ENCODE measurements at regions not wholly inside any gene's neighbourhood (a gene's known extent, or its start where the extent isn't known, plus 50 kb on each side); places are given as distances from the start of the nearest gene placed in this dataset.
A peak's percentile ranks its signal among the peaks of the same experiment; 100 is the strongest.

DNA sequence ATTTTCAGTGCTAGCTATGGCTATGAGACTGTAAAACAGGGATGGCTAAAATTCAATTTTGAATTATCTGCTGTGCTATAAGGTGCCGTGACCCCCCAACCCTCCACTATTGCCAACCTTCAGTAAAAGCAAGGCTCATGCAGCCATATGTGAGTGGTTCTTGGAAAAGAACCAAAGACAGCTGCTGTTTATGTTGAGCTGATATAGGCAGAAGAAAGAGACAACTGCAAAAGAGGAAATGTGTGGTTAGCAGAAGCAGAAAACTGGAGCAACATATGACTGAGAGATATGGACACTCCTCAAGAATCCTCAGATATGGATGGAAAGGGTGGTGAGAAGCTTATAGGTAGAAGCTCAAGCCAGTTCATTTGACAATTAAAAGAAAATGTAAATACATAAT, 200.3 kb downstream of the TLE1 start:
- DNase-seq (ENCODE audit: low spot score), result no peak

DNA sequence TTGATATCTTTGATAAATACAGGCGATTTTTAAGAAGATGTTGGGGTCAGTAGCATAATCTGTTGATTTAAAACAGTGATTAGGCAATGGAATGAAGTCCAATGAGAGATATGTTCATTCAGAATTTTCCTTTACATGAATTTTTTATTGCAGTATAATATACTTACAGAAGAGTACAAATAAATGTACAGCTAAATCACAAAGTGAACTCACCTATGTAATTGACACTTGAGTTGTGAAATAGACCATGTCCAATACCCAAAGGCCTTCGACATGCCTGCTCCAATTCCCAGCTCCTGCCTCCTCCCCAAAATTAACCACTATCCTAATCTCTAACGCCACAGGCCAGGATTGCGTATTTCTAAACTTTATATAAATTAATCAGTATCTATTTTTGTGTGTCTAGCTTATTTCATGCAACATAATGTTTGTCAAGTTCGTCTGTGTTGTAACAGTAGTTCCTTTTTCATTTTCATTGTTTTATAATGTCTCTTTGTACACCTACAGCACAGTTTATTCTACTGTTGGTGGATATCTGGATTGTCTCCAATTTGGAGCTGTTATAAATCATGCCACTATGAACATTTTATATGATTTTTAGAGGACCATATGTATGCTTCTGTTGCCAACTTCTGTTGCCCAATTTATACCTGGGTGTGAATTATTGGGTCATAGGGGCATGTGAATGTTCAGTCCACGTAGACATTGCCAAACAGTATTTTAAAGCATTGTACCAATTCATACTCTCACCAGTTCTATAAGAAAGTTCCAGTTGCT, 208.3 kb downstream of the TLE1 start:
- no peak for DNase-seq (ENCODE audit: low spot score)

DNA sequence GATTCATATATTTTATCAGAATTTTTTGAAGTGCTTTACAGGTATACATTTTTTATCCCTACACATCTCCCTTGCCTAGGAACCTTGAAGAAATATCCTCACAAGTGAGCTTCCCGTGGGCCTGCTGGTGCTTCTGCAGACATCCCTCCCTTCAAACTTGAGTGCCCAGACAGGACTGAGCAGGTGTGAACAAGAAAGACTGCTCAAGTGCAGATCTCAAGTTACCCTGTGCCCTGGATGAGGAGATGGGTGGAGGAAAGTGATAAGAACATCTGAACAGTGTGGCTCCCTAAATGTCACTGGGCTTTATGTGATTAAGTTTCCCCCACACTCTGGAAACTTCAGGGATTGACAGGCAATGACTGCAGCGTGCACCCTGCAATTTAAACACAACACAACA, 209.8 kb downstream of the TLE1 start:
- no peak for DNase-seq (ENCODE audit: low spot score)

DNA sequence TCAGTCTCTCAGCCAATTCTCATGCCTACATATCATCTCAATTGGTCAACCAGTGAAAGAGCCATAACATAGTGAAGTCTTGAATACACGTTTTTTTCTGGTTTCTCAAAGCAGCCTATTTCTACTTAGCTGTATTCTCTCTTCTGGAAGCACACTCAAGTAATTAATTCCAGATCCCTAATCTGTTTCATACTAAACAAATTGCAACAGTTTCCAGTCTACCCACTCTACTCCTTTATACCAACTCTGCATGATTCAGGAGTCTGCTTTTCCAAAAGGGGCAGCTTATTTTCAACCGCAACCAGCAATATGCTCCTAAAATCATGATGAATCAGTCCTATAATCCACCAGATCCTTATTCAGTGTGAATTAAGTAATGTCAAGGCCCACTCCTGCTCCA, 211.7 kb downstream of the TLE1 start:
- DNase-seq (ENCODE audit: low spot score), result no peak

DNA sequence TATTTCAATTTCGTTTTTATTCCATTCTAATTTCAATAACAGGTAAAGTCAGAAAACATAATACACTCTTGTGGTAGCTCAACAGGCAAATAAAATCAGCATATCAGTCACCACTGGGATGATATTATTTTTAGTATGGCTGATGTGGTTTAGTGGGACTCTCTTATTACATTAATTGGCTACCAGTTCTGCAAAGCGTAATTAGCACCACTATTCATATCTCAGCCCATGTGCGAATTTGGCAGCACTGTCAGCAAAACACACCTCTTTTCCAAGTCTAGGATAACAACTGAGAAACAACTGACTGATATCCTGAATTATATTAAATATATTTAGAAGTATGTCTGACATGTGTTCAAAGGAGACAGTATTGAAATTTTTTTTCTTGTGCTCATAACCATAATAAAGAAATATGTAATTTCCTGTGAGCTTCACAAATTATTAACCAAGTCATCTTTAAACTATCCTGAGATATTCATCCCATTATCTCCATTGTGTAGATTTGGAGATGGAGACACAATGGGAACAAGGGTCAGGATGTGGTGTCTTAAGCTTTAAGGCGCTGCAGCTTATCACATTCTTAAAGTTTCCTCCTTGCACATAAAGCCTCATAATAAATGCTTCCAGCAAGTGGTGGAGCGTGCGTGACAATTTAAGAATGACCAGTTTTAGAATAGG, 212.4 kb downstream of the TLE1 start:
- DNase-seq (ENCODE audit: low spot score), result no peak

DNA sequence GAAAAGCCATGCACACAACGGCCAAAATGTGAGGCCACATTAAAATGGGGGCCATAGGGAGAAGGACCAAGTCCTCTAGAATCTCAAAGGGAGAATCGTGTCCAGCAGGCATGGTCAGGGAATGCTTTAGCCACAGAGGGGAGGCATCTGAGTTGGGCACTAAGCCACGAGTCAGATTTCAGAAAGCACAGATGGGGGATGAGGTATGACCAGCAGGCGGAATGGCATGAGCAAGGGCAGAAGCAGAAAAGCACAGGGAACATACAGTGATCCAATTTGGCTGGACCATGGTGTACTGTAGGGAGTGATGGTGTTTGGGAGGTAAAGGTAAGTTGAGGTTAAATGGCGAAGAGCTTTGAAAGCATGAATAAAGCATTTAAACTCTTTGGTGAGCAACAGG, 214.6 kb downstream of the TLE1 start:
- no peak for DNase-seq (ENCODE audit: low spot score)

DNA sequence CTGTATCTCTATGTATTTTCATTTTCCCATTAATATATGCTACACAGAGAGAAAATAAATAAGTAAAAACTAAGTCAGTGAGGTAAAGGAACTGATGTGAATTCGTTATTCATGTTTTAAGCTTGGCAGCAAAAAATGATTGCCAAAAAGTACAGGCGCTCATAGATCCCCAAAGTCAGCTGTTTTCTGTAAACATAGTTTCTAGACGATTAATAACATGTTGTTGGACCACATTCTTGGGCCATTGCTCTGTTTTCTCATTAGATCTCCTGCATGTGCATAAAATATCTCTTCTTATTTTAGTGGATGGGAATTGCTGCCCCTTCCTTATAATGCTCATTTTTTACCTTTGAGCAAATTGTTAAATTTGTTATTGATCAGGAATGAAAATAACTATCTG, 215.2 kb downstream of the TLE1 start:
- no peak for DNase-seq (ENCODE audit: low spot score)

DNA sequence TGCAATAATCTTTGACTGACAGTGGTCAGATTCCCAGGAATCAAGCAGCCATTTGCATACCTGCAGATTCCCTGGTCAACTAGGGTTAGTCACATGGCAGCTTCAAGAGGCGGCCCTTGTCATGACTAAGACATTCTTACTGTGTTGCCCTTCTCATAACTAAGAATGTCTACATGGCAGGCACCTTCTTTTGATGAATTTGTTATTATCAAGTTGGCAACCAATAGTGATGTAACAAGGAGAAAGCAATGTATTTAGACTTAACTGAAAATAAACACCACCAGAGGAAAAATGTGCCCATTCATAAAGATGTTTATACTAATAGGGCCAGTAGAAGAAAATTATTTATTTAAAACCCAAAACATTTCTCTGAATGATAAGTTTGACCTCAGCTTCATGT, 215.6 kb downstream of the TLE1 start:
- DNase-seq (ENCODE audit: low spot score), result peak; percentile 64

DNA sequence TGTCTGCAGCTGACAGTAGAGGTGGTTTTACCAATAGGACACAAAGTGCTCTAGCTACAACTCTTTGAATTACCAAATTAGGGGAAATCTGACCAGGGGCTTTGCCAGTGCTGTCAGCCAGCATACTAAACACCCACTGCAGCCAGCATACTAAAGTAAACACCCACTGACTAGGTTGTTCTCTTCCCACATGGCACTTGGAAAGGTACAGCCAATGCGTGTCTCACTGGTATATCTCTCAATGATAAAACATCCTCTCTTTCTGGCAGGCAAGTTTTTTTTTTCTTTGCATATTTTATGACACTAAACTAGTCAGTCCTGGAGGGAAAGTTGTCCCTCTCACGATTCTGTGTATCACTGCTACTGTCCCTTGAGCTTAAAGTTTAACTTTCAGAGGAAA, 216.1 kb downstream of the TLE1 start:
- DNase-seq (ENCODE audit: low spot score), result no peak

DNA sequence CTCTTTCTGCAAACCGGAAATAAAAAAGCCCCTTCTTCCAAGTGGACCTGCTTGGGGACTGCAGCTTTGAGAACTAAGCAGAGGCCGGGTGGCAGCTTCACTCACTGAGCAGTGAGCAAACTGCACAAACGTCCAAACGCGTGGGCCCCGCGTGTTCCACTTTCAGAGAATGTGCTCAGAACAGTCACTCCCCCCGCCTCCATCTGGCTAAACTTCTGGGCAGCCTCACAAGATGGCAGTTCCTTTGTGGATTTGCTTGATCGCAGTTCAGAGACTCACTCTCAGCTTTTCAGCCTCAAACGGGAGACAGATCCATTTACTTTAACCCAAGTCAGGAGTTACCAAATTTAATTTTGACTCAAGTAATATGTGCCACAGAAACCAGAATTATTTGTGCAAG, 216.6 kb downstream of the TLE1 start:
- DNase-seq (ENCODE audit: low spot score), result no peak

DNA sequence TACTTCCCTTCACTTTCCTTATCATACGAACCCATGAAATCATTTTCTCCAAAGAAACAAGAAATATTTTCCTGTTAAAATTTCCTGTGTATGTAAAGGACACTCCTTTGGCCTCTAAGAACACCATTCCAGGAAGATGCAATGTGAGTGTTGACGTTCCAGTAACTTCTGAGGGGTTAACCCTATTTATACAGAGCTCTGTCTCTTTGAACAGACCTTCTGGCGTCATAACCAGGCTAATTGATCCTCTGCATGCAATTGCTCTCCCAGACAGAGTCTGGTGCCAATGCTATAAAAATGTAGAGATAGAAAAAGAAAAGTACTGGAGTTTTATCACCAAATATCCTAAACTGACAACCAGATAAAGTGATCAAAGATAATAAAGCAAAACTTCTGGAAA, 218.5 kb downstream of the TLE1 start:
- no peak for DNase-seq (ENCODE audit: low spot score)

DNA sequence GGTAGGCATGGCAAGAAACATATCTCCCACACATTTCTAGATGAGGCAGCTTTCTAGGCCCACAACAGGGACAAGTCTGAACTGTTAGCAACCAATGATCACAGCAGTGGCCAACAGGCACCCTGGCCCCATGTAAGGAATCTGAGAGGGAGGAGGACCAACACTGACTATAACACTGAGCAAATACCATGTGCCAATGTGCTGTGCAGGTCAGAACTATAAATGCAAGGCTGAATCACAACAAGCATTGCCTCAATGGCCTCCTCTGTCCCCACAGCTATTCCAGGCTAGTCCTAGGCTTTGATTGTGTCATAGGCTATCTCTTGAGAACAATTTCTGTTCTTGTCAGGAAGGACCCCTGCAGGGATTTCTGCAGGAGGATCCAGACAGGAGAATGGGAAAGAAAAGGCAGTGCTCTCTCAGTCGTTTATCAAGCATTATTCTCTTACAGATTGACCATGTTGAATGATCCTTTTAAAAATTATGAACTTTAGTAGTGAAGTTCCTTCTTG, 221.2 kb downstream of the TLE1 start:
- DNase-seq (ENCODE audit: low spot score), result no peak

DNA sequence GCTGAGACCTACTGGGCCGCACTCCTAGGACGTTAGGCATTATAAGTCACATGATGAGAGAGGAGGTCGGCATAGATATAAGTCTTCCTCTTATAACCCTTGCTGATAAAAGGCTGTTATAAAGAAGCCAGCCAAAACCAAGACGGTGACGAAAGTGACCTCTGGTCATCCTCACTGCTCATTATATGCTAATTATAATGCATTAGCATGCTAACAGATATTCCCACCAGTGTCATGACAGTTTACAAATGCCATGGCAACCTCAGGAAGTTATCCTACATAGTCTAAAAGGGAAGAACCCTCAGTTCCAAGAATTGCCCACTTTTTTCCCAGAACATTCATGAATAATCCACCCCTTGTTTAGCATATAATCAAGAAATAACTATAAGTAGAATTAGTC, 222.4 kb downstream of the TLE1 start:
- DNase-seq (ENCODE audit: low spot score), result no peak

DNA sequence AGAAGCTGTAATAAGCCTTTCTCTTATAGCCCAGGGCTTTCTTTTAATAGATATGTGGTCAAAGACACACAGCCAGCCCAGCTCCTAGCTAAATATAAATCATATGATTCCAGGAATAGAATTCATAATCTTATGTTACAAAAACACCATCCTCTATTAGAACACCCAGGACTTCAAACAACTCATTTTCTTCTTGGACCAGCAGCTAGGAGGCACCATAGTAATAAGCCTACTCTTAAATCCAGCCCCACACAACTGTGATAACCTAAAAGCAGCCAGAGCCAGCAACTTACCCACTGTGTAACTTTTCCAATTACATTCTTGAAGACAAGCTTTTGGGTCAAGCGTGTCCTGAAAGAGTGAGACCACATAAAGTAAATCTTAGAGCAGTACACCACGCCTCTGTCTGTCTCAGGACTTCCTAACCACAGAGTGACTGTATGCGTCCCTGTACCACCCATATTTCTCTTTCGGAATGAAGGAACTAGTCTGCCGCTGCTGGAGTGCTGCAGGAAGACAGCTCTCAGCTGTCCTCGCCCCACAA, 223.8 kb downstream of the TLE1 start:
- DNase-seq (ENCODE audit: low spot score), result no peak

DNA sequence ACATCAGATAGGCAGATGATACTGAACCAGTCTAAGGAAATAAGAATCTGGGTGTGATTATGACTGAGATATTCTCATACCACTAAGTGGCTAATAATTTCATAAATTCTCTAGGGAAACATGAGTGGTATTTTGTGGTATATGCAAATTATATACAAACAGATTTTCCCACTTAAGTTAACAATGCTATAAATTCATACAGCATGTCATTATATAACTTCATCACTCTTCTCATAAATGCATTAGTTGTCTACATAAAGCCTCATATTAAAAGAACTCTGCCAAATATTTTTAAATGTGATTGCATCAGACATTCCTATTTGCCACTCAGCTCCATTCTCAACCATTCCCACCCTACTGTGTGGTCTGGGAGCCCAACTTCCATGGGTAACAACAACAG, 226.5 kb downstream of the TLE1 start:
- DNase-seq (ENCODE audit: low spot score), result no peak

DNA sequence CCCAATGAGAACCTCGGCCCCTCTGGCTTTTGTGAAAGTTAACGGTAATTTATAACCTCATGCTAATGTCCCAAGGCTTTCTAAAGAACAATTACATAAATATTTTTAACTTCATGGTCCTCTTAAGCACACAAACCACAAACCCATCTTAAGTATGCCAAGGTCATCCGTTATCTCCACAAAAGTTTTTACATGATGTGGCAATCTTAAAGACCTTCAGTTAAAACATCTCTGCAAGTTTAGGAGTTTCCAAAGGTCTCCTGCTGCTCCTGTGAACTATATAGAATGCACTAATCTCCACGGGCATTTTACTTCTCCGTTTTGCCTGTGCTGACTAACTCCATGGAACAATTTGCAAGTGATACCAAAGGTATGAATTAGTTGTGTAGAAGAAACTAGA, 228.2 kb downstream of the TLE1 start:
- DNase-seq (ENCODE audit: low spot score), result no peak

DNA sequence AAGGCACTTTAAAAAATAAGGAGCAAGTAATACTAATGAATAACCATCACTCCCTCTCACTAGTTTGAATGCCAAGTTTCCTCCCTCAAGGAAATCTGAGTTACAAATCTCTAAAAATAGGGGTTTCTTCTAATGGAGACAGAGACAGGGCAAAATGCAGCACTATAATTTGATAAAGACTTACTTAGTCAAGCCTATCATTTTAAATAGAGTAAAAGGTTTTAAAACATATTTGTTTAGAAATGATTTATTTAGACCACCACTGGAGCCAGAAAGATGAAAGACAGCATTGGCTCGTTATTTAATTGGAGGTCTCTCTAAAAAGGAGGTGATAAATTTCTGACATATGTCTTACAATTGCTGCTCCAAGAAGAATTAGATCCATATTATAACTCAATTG, 228.7 kb downstream of the TLE1 start:
- DNase-seq (ENCODE audit: low spot score), result no peak

DNA sequence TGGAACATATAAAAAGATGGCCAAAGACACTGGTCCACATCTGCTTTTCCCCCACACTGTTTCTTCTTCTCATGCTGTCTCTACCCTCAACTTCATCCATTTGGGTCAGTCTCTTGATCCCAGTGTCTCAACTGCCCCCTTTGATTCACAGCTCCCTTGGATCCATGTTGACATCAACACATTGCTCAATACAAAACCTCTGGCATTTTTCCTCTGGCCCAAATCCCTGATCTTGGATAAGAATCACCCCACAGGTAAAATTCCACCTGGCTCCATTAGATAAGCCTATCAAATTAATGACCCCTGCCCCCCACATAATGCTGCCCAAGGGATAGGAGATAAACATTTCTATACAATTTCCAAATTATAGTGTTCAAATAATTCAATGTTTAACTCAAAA, 229.8 kb downstream of the TLE1 start:
- DNase-seq (ENCODE audit: low spot score), result no peak

DNA sequence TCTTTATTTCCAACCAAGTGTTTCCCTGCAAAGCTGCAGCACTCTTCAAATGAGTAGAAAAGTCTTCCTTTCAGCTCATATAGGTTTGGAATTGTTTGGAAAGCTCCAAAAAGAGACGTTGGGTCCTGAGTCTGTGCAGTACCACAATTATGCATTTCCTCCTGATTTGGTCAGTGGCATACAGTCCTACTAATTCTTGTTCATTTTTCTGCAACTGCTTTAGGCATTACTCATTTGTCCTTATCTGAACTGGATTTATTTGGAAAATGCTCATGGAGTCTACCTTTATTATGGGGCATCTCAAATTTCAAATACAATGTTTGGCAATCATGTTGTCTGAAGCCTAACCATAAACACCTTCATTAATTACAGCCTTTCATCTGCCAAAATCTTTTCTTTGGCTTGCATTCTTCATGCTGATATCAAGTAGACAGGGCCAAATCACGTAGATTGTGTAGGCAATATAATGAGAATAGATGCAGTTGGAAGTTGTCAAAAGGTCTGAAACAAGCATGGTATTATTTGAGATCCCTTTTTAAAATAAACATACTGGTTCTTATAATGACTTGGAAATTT, 232.8 kb downstream of the TLE1 start:
- no peak for DNase-seq (ENCODE audit: low spot score)

DNA sequence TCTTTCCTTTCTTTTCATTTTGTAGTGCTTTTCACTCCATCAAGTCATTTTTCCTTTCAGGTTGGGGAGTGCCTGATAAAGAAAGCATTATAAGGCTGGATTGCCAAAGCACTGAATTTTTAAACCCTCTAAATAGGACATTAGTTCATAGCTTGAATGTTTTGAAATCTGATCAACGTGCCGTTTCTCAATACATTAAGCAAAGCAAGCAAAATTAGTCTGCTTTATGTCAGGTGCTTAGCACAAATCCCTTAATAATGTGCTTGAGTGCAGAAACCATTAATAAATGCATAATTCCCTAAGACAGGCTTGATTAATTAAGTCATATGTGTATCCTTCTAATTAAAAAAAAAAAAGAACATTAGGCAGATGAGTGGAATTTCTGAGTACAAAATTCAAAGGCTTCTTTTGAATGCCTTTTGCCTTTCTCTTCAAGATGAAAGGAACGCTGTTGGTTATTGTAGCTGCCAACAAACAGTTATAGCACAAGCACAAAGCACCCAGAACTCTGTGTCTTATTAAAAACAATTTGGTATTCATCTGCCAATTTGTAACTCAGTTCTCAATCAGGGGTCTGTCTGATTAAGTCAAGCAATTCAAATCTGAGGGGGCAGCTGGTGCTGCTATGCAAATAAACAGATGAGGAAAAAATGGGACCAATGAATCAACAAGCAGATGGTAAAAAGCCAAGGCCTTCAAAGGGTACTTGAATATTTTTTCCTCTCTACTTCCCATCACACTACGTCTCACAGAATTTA, 233.7 kb downstream of the TLE1 start:
- DNase-seq (ENCODE audit: low spot score), result no peak

DNA sequence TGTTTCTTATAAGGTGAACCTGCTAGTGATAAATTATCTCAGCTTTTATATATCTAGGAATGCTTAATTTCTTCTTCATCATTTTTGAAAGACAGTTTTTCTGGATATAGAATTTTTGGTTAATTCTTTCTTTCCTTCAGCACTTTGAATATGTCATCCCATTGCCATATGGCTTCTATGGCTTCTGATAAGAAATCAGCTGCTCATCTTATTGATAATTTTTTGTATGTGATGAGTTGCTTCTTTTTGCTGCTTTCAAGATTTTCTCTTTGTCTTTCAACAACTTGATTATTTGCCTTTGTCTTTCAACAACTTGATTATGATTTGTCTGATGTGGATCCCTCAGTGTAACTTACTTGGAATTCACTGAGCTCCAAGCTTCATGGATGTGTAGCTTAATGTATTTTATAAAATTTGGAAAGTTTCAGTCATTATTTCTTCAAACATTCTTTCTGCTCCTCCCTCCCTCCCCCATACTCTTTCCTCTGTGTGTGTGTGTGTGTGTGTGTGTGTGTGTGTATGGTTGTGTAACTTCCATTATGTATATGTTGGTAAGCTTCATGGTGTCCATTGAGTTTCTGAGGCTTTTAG, 243.9 kb downstream of the TLE1 start:
- no peak for DNase-seq (ENCODE audit: low spot score)

DNA sequence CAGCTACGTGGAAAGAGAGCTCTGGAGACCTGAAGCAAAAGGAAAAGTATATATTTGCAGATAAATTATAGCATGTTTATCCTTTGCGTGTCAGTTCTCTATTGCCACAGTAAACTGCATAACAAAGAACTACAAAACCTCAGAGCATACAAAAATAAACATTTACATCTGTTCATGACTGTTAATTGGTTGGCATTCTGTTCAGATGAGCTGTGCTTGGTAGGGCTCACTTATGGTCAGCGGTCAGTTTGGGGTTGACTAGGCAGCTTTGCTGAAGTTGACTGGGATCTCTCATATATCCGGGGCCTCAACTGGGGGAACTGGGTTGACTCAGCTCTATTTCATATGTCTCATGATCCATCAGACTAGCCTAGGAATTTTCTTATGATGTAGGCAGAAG, 257.7 kb downstream of the TLE1 start:
- DNase-seq (ENCODE audit: low spot score), result peak; percentile 70
